Thymus (tissue), 11 donors: ENCODE measurements at regions not wholly inside any gene's neighbourhood (a gene's known extent, or its start where the extent isn't known, plus 50 kb on each side); places are given as distances from the start of the nearest gene placed in this dataset.

Source experiments
- DNase-seq, 9 donors: peaks; one replicate each; pipeline ENCODE4 v3.0.0-alpha.2; 2013; ENCODE audit warnings: low spot score in 9 of 9, low read depth in 6 of 9, missing footprints in 1 of 9
- H3K27ac ChIP-seq, 2 donors: one replicate each; pipeline ENCODE4 v1.5.1; 2013; ENCODE audit warnings: control low read depth in 1 of 2, low read depth in 1 of 2, low read length in 1 of 2, mild to moderate bottlenecking in 1 of 2, moderate library complexity in 1 of 2
- H3K27me3 ChIP-seq, 2 donors: one replicate each; pipeline ENCODE4 v1.5.1; 2013; ENCODE audit warnings: low read length in 1 of 2; ENCODE audit not compliant: control insufficient read depth in 2 of 2, insufficient read depth in 1 of 2
- H3K36me3 ChIP-seq, 2 donors: one replicate each; pipeline ENCODE4 v1.5.1; 2013; ENCODE audit warnings: low read length in 1 of 2, mild to moderate bottlenecking in 1 of 2, moderate library complexity in 1 of 2; ENCODE audit not compliant: control insufficient read depth in 2 of 2, insufficient read depth in 2 of 2
- H3K4me1 ChIP-seq, 2 donors: one replicate each; pipeline ENCODE4 v1.5.1; 2013; ENCODE audit warnings: low read length in 2 of 2; ENCODE audit not compliant: control insufficient read depth in 2 of 2, insufficient read depth in 2 of 2
- H3K4me3 ChIP-seq, 2 donors: one replicate each; pipeline ENCODE4 v1.5.1; 2013; ENCODE audit warnings: low read length in 2 of 2, control low read depth in 1 of 2, mild to moderate bottlenecking in 1 of 2
- H3K9me3 ChIP-seq, 2 donors: one replicate each; pipeline ENCODE4 v1.5.1; 2013; ENCODE audit warnings: low read length in 1 of 2, mild to moderate bottlenecking in 1 of 2; ENCODE audit not compliant: control insufficient read depth in 2 of 2, insufficient read depth in 1 of 2
- WGBS: extraction: QIAGEN DNeasy Blood & Tissue Kit; methylation state at CpG from one replicate; pipeline ENCODE4 v1.1.7; 2013; 5-methylcytosine and 5-hydroxymethylcytosine counted together
- donor health status: healthy.

DNA sequence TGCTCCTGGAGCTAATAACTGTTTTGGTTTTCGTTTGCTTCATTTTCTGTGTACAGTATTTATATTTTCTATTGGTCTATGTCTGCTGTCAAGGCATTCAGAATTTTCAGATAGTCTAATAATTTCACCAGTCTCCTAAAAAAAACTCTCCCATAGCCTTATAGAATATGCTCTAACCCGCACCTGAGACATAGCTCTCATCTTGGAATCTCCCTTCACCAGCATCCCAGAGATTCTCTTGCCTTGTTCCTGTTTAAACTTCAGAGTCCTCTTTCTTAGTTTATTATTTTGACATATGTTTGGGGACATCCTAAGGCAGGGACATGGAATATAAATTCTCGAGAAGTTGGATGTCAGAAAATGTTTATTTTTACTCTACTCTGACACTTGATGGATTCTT, 58.3 kb upstream of the MED4 start:
- WGBS = 94% methylated on average over 3 of the region's 3 CpGs
- H3K4me1 ChIP-seq = peaks cover 8 to 27% of the 10 kb centered on the region in 2 donors
- no peaks in the 10 kb centered on the region for H3K27me3 ChIP-seq
- no peak overlapping the region for H3K4me3 ChIP-seq
- H3K27ac ChIP-seq = no peak overlapping the region
- no peaks in the 10 kb centered on the region for H3K36me3 ChIP-seq
- peaks cover 0 to 7% of the 10 kb centered on the region in 2 donors for H3K9me3 ChIP-seq
- DNase-seq = no peak

DNA sequence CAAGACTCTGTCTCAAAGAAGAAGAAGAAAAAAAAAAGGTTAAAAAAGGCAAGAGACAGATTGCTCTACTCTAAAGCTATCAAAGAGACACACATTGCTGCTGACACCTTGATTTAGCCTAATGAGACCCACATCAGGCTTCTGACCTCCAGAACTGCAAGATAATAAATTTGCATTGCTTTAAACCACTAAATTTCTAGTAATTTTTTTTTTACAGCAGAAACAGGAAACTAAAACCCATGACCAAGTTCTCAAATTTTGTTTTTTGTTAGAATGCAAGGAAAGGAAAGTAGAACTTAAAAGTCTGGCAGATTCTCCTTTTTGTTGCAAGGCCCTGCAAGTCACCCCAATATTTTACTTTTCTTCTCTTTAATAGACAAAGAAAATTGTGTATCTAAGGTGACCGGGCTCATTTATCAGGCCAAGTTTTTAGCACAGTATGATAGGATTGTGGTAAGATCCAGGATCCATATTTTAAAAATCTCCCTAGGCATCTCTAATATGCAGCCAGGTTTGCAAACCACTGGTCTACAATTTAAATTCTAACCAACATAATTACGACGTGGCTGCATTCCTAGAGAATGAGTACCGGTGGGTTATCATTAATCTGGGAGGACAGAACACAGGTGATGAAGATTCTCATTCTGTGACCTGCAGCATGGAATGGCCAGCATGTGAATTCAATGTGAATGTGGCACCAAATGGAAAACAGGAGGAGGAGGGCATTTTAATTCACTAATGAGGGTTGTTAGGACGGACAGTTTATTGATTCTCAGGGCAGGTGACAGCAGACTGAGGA, 56.7 kb upstream of the MED4 start:
- H3K27ac ChIP-seq = peak overlapping the region; percentile 23 to 31
- H3K4me1 ChIP-seq = peaks cover 4 to 19% of the 10 kb centered on the region in 2 donors
- 36% methylated on average over 5 of the region's 5 CpGs for WGBS
- no peaks in the 10 kb centered on the region for H3K36me3 ChIP-seq
- DNase-seq = peak in 1 of 9 donors; percentile 37
- peaks cover 0 to 7% of the 10 kb centered on the region in 2 donors for H3K9me3 ChIP-seq
- no peaks in the 10 kb centered on the region for H3K27me3 ChIP-seq
- H3K4me3 ChIP-seq = no peak overlapping the region

DNA sequence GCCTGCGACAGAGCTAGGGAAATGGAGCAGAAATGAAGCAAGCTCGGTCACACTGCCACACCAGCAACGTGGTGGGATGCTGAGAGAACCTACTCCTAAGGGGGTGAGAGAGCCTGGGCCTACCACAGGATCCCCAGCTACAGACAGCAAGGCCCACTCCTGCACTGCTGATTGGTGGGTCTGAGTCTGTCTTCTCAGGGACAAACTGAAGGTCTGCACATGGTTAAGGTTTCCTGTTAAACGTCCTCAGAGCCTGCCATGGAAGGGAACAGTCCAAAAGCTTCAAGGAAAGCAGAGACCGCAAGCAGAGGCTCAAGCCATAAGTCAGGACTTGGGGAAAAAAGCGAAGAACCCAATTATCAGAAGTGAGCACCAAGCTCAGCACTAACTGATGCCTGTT, 53.5 kb upstream of the MED4 start:
- H3K36me3 ChIP-seq = no peaks in the 10 kb centered on the region
- no peak overlapping the region for H3K4me3 ChIP-seq
- no peaks in the 10 kb centered on the region for H3K27me3 ChIP-seq
- H3K4me1 ChIP-seq = peaks cover 0 to 13% of the 10 kb centered on the region in 2 donors
- no peak for DNase-seq
- no peak overlapping the region for H3K27ac ChIP-seq
- H3K9me3 ChIP-seq = peaks cover 0 to 7% of the 10 kb centered on the region in 2 donors
- WGBS = 52% methylated on average over 6 of the region's 6 CpGs

DNA sequence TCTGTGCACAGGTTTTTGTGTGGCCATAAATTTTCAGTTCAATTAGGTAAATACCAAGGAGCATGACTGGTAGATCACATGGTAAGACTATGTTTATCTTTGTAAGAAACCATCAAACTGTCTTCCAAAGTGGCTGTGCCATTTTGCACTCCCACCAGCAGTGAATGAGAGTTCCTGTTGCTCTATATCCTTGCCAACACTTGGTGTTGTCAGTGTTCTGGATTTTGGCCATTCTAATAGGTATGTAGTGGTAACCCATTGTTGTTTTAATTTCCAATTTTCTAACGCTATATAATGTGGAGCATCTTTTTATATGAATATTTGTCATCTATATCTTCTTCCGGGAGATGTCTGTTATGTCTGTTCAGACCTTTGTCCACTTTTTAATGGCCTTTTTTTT, 51.7 kb upstream of the MED4 start:
- Histone ChIP-seq H3K36me3 (no peaks in the 10 kb centered on the region), H3K27ac (no peak overlapping the region), H3K4me3 (no peak overlapping the region), H3K27me3 (no peaks in the 10 kb centered on the region), H3K4me1 (peaks cover 0 to 13% of the 10 kb centered on the region in 2 donors), H3K9me3 (peaks cover 0 to 7% of the 10 kb centered on the region in 2 donors)
- 99% methylated on average over 2 of the region's 2 CpGs for WGBS
- no peak for DNase-seq

DNA sequence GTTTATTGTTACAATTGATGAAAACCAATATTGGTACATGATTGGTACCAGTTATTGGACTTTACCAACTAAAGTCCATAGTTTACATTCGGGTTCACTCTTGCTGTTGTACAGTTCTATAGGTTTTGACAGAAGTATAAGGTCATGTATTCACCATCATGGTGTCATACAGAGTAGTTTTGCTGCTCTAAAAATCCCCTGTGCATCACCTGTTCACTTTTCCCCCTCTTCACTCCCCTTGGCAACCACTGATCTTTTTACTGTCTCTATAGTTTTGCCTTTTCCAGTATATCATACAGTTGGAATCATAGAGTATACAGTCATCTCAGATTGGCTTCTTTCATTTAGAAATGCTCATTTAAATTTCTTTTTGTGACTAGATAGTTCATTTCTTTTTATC, 51.2 kb upstream of the MED4 start:
- Histone ChIP-seq H3K36me3 (no peaks in the 10 kb centered on the region), H3K4me3 (no peak overlapping the region), H3K27me3 (no peaks in the 10 kb centered on the region), H3K4me1 (peaks cover 0 to 13% of the 10 kb centered on the region in 2 donors), H3K9me3 (peaks cover 0 to 7% of the 10 kb centered on the region in 2 donors), H3K27ac (no peak overlapping the region)
- DNase-seq = no peak
- 94% methylated on average over 1 of the region's 1 CpG for WGBS
